MM.1S (cell line): ENCODE measurements at regions not wholly inside any gene's neighbourhood (a gene's known extent, or its start where the extent isn't known, plus 50 kb on each side); places are given as distances from the start of the nearest gene placed in this dataset.

Experiments
- DNase-seq: peaks from one replicate; pipeline ENCODE4 v3.0.0-alpha.2; 2015
- H2AFZ ChIP-seq: fragments of 300-600 bp; sonication (generic); 2 replicates; pipeline ENCODE4 v1.6.0; 2016; ENCODE audit warnings: antibody characterized with exemption, low read length
- H3F3A ChIP-seq: fragments of 300-600 bp; sonication (generic); 2 replicates; pipeline ENCODE4 v1.6.1; 2016; ENCODE audit warnings: mild to moderate bottlenecking, antibody characterized with exemption, low read length, moderate library complexity, mixed read lengths; ENCODE audit not compliant: insufficient read depth
- H3K27ac ChIP-seq: fragments of 300-600 bp; sonication (generic); 2 replicates; pipeline ENCODE4 v1.5.1; 2016; ENCODE audit warnings: mild to moderate bottlenecking, low read length
- H3K27me3 ChIP-seq: fragments of 300-600 bp; sonication (generic); replicated peaks from 2 replicates; pipeline ENCODE4 v1.6.0; 2016; ENCODE audit warnings: low read length; ENCODE audit not compliant: insufficient read depth
- H3K36me3 ChIP-seq: fragments of 300-600 bp; sonication (generic); replicated peaks from 2 replicates; pipeline ENCODE4 v1.6.1; 2016; ENCODE audit warnings: mild to moderate bottlenecking, low read length, mixed read lengths; ENCODE audit not compliant: insufficient read depth
- H3K4me1 ChIP-seq: fragments of 300-600 bp; sonication (generic); 2 replicates; pipeline ENCODE4 v1.6.1; 2016; ENCODE audit warnings: low read length, mixed read lengths
- H3K4me2 ChIP-seq: fragments of 300-600 bp; sonication (generic); 2 replicates; pipeline ENCODE4 v1.6.0; 2016; ENCODE audit warnings: low read depth, low read length
- H3K4me3 ChIP-seq: fragments of 300-600 bp; sonication (generic); 2 replicates; pipeline ENCODE4 v1.5.1; 2016; ENCODE audit warnings: low read length, mixed read lengths
- H3K79me2 ChIP-seq: fragments of 300-600 bp; sonication (generic); 2 replicates; pipeline ENCODE4 v1.6.1; 2016; ENCODE audit warnings: mixed run types, low read length, mixed read lengths
- H3K9ac ChIP-seq: fragments of 300-600 bp; sonication (generic); 2 replicates; pipeline ENCODE4 v1.6.1; 2016; ENCODE audit warnings: low read length, mixed read lengths
- H3K9me2 ChIP-seq: fragments of 300-600 bp; sonication (generic); replicated peaks from 2 replicates; pipeline ENCODE4 v1.6.1; 2016; ENCODE audit warnings: mild to moderate bottlenecking, low read length, mixed read lengths; ENCODE audit not compliant: insufficient read depth
- H3K9me3 ChIP-seq: fragments of 300-600 bp; sonication (generic); replicated peaks from 2 replicates; pipeline ENCODE4 v1.6.1; 2016; ENCODE audit warnings: mild to moderate bottlenecking, low read length, mixed read lengths; ENCODE audit not compliant: insufficient read depth
- H4K20me1 ChIP-seq: fragments of 300-600 bp; sonication (generic); 2 replicates; pipeline ENCODE4 v1.6.1; 2016; ENCODE audit warnings: mild to moderate bottlenecking, low read length, moderate library complexity, mixed read lengths; ENCODE audit not compliant: insufficient read depth
- EZH2 ChIP-seq: fragments of 300-600 bp; sonication (generic); optimal IDR thresholded peaks from 2 replicates; pipeline ENCODE3; 2017; ENCODE audit warnings: low read depth, mild to moderate bottlenecking, antibody characterized with exemption, low read length, mixed read lengths
- EZH2phosphoT487 ChIP-seq: fragments of 300-600 bp; sonication (generic); IDR thresholded peaks from 2 replicates; pipeline ENCODE4 v1.6.1; 2018; ENCODE audit warnings: antibody characterized with exemption, low read length
- TF ChIP-seq, protein P1 (sequence below): fragments of 300-600 bp; sonication (generic); IDR thresholded peaks from 2 replicates; pipeline ENCODE4 v1.5.1; 2016; ENCODE audit warnings: antibody characterized with exemption, low read length, mixed read lengths

DNA sequence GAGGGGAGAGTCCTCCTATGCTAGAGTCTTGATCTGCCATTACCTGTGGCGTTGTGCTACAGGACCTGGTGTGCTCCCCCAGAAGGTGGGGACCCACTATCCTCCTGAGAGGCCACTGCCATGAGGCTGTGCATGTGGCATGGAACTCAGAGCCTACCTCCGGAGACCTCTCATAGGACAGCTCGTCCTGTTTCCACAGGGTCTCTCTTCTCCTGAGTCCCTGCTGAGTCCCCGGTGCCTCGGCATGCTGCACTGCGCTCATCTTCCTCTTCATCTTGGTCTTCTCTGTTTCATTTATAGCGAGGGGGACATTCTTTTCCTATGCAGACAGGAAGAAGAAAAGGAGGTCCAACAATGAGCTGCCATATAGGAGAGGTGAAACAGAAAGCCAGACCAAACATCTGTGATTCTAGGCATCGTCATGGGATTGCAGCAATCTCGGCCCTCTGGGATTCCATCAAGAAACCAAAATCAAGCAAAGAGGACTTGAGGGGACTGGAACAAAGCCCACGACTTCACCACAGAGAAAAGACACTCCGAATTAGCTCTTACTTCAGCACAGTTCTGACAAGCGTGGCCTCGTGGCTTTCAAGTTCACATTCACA is 83.7 kb downstream of the KCNF1 start:
- H3K4me1 ChIP-seq, result no peaks in the 10 kb centered on the region
- no peaks in the 10 kb centered on the region for H3K27me3 ChIP-seq
- H3K4me2 ChIP-seq, result no peak overlapping the region
- DNase-seq, result no peak
- H2AFZ ChIP-seq, result no peak overlapping the region
- H3K36me3 ChIP-seq, result no peaks in the 10 kb centered on the region
- no peaks in the 10 kb centered on the region for H3K9me2 ChIP-seq
- no peaks in the 10 kb centered on the region for H3K9me3 ChIP-seq
- H4K20me1 ChIP-seq, result no peaks in the 10 kb centered on the region
- H3F3A ChIP-seq, result no peaks in the 10 kb centered on the region
- H3K4me3 ChIP-seq, result no peak overlapping the region
- H3K79me2 ChIP-seq, result no peaks in the 10 kb centered on the region
- H3K27ac ChIP-seq, result no peak overlapping the region
- H3K9ac ChIP-seq, result no peak overlapping the region
- TF ChIP-seq EZH2phosphoT487, result no peak
- no peak for TF ChIP-seq EZH2
- TF ChIP-seq, protein P1, sequence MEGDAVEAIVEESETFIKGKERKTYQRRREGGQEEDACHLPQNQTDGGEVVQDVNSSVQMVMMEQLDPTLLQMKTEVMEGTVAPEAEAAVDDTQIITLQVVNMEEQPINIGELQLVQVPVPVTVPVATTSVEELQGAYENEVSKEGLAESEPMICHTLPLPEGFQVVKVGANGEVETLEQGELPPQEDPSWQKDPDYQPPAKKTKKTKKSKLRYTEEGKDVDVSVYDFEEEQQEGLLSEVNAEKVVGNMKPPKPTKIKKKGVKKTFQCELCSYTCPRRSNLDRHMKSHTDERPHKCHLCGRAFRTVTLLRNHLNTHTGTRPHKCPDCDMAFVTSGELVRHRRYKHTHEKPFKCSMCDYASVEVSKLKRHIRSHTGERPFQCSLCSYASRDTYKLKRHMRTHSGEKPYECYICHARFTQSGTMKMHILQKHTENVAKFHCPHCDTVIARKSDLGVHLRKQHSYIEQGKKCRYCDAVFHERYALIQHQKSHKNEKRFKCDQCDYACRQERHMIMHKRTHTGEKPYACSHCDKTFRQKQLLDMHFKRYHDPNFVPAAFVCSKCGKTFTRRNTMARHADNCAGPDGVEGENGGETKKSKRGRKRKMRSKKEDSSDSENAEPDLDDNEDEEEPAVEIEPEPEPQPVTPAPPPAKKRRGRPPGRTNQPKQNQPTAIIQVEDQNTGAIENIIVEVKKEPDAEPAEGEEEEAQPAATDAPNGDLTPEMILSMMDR, result no peak

DNA sequence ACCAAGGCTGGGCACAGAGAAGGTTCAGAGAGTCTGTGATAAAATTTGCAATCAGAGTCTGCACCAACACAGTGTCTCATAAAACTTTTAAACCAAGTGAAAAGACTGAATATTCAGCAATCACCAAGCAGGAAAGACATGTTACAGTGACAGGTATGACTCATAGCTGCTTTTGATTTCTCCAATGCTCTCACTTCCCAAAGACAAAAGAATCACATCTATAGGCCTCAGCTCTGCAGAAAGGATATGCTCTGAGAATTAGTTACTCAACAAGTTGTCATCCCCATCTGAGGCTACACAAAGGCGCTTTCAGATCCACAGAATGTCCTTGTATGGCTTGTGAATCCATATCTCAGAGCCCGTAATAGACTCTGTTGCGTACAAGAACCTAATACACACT is 92.5 kb downstream of the KCNF1 start:
- H3F3A ChIP-seq, result no peaks in the 10 kb centered on the region
- H3K4me3 ChIP-seq, result no peak overlapping the region
- H3K79me2 ChIP-seq, result no peaks in the 10 kb centered on the region
- no peaks in the 10 kb centered on the region for H4K20me1 ChIP-seq
- no peak for DNase-seq
- no peak overlapping the region for H3K27ac ChIP-seq
- TF ChIP-seq, protein P1, result no peak
- TF ChIP-seq EZH2, result no peak
- no peak for TF ChIP-seq EZH2phosphoT487
- H3K9me2 ChIP-seq, result no peaks in the 10 kb centered on the region
- no peak overlapping the region for H3K9ac ChIP-seq
- no peaks in the 10 kb centered on the region for H3K4me1 ChIP-seq
- H3K4me2 ChIP-seq, result no peak overlapping the region
- H3K27me3 ChIP-seq, result no peaks in the 10 kb centered on the region
- H3K9me3 ChIP-seq, result no peaks in the 10 kb centered on the region
- H2AFZ ChIP-seq, result no peak overlapping the region
- H3K36me3 ChIP-seq, result no peaks in the 10 kb centered on the region

DNA sequence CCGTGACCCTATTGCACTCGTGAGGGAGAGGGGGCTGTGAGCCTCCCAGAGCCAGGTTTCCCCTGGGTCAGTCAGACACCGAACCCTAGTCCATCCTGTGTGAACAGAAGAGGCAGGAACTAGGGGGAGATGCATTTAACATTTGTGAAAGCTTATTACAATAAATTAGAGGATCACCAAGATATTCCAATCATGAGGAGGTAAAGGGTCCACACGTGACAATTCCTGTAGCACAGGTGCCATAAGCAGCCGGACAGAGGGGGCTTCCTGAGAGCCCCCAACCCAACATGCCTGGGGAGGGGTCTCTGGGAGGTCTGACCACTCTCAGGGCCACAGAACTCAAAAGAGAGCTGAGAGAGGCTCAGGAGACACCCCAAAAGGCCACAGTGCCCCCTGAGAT is 93.3 kb downstream of the KCNF1 start:
- no peaks in the 10 kb centered on the region for H4K20me1 ChIP-seq
- TF ChIP-seq EZH2 (no peak), EZH2phosphoT487 (no peak)
- TF ChIP-seq, protein P1, result no peak
- H3K9ac ChIP-seq, result no peak overlapping the region
- no peaks in the 10 kb centered on the region for H3K4me1 ChIP-seq
- H3K9me2 ChIP-seq, result no peaks in the 10 kb centered on the region
- no peak overlapping the region for H3K4me2 ChIP-seq
- H3K79me2 ChIP-seq, result no peaks in the 10 kb centered on the region
- no peaks in the 10 kb centered on the region for H3K9me3 ChIP-seq
- DNase-seq, result no peak
- H3K4me3 ChIP-seq, result no peak overlapping the region
- no peaks in the 10 kb centered on the region for H3F3A ChIP-seq
- H3K36me3 ChIP-seq, result no peaks in the 10 kb centered on the region
- no peak overlapping the region for H3K27ac ChIP-seq
- H3K27me3 ChIP-seq, result no peaks in the 10 kb centered on the region
- H2AFZ ChIP-seq, result no peak overlapping the region
